ENCODE measurements at regions not wholly inside any gene's neighbourhood (a gene's known extent, or its start where the extent isn't known, plus 50 kb on each side); places are given as distances from the start of the nearest gene placed in this dataset.

DNA sequence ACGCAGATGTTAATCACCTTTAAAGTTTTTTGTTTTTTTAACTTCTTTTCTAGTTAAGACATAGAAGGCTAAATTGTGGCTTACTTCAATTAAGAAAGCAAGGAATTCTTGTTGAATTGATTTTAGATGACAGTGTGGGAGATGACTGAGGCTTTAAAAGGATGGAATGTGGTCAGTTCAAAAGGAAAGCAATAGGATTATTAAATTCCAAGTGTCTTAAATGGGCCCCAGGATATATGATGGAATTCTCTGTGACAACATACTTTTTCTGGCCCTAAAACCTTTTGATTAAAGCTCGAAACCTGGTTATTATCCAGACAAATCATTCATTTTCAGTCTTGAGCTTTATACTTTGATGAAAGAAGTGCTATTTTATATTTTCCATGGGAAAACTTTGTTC lies 179.0 kb upstream of the TMEFF2 start:
- no peak for DNase-seq

- DNase-seq: no peak
These were observed 178.5 kb upstream of the TMEFF2 start for GRCh38 chr2:192373221-192373620.

GRCh38 chr2:192369969-192370368 lies 175.2 kb upstream of the TMEFF2 start:
- no peak for DNase-seq

DNA sequence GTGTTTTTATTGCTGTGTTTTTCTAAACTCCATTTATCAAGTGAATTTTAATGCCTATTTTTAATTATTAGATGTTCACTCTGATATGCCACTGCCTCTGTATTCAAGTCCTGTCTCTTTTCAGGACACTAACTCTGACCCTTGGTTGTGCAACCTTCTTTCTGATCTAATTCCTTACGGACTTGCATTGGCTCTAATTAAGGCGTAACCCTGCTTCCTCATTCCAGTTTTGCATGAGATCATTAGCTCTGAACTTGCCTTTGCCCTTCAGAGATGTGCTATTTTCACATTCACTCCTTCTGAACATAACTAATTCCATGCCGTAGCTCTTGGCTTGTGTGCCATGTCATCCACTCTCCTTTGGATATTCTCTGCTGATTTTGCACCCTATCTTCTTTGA lies 162.5 kb upstream of the TMEFF2 start:
- DNase-seq: no peak

- no peak for DNase-seq
These were observed 159.9 kb upstream of the TMEFF2 start for GRCh38 chr2:192354512-192355244.

DNA sequence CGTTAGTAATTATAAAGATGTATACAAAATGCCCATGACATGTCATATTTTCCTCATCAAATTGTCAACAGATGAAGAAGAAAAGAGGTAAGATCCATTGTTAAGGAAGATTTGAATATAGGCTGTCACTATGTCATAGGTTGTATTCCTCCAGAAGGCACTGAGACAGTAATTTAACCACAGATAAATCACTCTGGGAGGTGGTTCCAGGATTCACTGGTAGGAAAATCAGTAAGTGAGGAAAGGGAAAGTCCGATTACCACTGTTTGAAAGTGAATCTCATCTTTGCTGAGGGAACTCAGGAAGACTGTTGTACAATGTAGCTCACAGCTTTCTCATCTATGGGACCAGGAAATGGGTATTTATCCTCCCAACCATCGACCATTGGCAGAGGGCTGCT lies 152.8 kb upstream of the TMEFF2 start:
- DNase-seq: no peak

DNA sequence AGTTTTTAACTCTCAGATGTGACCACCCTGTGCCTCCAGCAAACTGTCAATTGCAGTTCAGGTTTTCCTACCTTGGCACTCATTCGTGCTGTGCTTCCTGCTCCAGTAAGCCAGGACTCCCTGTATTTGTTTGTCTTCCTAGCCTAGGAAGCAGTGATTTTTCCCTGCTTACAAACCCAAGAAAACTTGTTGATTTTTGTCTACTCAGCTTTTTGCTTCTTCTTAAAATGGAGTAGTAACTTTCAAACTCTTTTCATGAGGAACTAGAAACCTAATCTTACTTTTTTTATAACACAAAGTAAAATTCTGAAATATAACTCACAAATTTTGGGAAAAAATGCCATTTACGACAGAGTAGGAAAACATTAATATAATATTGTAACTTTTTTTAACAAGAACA lies 150.6 kb upstream of the TMEFF2 start:
- DNase-seq: no peak

DNA sequence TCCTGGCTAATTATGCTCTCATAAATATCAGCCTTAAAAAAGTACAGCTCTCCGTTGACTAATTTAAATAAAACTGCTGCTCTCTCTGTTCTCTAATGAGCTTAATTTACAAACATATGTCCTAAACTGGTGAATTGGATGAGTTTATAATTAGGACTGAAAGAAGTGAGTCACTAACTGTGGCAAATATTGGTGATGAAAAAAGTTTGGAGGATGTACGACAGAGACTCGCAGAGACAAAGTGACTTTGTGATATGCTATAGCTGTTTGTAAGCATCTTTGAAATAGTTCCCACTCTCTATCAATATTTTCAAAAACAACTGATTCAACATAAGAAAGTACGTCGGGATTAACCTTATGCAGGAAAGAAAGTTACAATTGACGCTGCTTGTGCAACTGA lies 138.9 kb upstream of the TMEFF2 start:
- no peak for DNase-seq

DNA sequence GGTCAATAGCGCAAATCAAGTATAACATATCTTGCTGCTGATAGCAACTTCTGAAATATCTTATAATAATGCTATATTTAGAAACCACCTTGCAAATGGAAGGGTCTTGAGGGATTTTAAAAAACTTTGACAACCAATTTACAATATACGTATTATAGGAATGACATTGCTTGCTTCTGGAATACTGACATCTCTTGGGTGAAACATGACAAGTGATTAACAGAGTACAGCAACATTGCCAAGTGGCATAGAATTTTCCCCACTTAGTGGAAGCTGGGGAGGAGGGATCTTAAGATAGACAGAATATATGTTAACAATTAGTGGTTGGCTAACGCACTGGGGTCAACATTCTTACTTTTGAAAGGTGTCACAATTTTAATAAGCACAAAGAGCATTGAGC lies 133.6 kb upstream of the TMEFF2 start:
- no peak for DNase-seq

- no peak for DNase-seq
These were observed 132.8 kb upstream of the TMEFF2 start for GRCh38 chr2:192327576-192327975.

DNA sequence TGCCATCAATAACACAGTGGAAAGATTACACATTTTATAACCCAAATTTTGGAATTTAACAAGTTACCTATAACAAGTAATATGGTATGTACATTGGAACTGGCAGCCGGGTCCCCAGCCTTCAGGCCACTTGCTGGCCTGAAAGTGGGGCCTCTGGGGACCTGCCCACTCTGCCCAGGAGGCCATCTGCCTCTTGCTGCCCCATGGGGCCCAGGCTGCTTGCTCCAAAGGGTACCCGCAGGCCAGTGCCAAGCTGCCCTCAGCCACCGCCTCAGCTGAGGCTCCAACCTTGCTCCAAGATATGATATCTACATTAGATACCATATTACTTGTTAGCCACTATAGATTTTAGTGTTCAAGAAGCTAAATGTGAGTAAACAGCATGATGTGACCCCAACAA lies 120.8 kb upstream of the TMEFF2 start:
- no peak for DNase-seq

DNA sequence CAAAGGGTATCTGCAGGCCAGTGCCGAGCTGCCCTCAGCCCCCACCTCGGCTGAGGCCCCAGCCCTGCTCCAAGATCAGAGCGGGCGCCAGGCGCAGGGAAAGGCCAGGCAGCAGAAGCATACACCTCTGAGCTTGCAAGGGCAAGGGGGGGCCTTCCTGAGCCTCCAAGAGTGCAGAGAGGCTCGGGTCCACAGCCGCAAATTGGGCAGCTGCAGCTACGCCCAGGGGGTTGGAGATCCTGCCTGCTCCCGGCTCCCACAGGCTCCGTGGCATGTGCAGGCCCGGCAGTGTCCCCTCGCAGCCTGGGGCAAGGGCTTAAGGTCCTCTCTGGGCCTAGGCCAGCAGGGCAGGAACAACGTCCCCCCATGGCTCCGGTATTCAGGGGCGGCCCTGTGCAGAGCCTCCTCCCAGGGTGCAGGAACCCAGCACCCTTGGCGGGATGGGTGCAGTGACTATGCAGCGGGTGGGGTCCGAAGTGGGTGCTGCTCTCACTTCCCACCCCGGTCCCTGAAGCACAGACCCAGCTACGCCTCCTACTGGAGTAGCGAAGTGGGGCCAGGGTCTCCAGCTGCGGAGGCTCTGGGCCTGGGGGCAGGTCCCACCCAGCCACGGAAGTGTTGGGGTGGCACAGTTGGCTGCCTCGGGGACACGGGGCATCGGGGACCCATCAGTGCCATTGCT lies 120.2 kb upstream of the TMEFF2 start:
- DNase-seq: no peak

DNA sequence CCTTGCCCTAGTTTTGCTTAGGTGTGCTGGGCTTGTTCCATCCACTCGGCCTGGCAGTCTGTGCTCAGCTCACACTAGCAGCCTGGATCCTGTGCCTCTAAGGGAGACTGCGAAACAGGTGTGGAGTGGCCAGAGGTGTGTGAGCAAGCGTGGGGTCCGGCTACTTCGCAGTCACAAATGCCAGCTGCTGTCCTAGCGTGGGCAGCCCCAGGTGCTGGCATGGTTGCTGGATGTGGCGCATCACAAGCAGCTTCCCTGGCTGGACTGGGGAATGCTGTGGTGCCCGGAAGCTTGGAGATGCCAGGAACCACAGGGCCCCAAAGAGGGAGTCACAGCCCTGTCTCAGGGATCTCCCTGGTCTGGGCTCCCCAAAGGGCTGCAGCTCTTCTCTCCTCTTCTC lies 119.0 kb upstream of the TMEFF2 start:
- no peak for DNase-seq

DNA sequence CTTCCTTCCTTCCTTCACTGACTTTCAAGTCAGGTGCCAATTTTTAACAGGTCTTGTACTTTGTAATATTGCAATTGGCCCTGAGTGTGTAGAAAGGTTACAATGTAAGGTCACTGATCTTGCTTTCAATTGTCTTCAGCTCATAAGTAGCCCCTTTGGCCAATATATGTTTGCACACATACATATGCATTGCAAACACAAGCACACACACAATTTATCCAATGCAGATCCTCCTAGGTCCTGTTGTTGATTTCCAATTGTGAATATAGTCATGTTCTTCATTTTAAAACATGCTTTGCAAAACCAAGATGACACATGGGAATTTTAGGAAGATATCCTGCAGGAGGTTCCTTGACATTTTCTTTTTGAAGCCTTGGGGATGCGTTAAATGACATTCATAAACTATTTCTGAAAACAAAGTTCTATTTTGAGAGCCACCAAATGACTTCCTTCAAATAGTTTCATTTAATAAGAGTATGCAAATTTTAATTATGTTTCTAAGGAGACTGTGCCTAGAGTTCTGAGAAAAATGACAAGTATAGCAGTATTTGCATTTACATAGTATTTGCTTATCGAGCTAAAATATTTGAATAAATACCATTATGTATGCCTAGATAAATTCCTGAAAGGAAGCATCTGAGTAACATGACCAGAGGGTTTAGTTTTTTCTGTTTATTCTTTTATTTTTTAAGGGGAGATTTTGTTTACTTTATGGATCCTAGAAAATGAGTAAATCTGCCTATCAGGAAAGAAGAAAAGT lies 117.1 kb upstream of the TMEFF2 start:
- DNase-seq: no peak

DNA sequence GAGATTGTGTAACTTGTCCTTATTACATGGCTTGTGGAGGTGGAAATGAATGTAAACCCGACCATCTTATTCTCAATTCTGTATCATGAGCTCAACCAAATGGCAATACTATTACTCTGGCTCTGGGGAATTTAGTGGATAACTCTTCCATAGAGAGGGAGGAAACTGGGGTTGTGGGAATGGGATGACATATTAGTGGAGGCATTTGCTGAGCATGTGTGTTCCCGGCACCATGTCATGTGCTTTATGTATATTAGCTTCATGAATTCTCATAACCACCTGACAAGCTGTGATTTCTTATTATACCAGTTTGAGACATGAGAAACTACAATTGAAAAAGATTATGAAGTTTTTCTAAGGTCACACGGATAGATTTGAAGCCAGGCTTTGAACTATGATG lies 112.8 kb upstream of the TMEFF2 start:
- no peak for DNase-seq

GRCh38 chr2:192298664-192299063 lies 103.9 kb upstream of the TMEFF2 start:
- no peak for DNase-seq

DNA sequence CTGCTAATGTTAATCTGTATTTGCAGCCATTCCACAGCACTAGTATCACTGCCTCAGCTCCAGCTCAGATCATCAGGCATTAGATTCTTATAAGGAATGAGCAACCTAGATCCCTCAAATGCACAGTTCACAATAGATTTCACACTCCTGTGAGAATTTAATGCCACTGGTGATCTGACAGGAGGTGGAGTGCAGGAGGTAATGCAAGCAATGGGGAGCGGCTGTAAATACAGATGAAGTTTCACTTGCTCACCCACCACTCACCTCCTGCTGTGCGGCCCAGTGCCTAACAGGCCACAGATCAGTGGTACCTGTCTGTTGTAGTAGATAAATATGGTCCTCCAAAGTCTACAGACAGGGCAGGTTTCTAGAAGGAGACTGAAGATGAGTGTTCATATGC lies 97.7 kb upstream of the TMEFF2 start:
- DNase-seq: no peak

- DNase-seq: no peak
These were observed 93.6 kb upstream of the TMEFF2 start for GRCh38 chr2:192288295-192288694.

GRCh38 chr2:192286093-192286701 lies 91.5 kb upstream of the TMEFF2 start:
- peak; percentile 42 for DNase-seq

DNA sequence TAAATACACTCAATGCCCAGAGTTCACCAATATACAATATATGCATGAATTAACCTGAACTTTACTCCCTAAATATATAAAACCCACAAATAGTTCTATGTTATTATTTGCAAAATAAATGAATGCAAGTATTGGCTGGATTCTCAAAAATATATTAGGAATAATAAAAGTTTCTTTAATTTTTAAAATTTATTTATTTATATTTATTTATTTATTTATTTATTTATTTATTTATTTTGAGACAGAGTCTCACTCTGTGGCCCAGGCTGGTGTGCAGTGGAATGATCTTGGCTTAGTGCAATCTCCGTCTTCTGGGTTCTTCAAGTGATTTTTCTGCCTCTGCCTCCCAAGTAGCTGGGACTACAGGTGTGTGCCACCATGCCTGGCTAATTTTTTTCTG lies 88.7 kb upstream of the TMEFF2 start:
- no peak for DNase-seq

DNA sequence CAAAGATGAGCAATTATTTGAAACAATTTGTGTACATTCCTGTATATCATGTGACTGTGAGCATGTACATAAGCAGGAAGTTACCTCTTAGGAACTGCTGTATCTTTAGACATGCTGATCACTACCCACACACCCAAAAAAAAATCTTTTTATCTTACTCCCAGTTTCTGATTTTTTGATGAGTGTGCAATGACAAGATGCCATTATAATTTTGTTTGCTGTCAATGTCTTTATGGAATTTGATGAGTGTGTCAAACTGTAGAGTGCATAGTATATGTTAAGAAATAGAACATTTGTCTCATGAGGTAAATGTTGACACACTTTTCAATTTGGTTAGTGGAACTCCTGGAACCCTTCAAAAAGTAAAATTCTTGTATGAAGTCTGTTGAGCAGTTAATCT lies 84.0 kb upstream of the TMEFF2 start:
- no peak for DNase-seq

DNA sequence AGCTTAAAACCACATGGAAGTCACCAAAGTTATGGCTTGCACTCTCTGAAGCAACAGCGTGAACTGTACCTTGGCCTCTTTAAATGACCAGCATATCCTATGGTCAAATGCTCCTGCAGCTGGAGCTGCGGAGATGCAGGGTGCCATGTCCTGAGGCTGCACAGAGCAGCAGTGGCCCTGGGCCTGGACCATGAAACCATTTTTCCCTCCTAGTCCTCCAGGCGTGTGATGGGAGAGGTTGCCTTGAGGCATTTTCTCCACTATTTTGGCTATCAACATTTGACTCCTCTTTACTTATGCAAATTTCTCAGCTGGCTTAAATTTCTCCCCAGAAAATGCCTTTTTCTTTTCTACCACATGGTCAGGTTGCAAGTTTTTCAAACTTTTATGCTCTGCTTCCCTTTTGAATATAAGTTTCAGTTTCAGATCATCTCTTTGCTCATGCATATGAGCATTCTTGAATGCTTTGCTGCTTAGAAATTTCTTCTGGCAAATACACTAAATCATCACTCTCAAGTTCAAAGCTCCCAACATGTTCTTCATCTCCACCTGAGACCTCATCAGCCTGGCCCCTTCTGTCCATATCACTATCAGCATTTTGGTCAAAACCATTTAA lies 82.9 kb upstream of the TMEFF2 start:
- DNase-seq: no peak

- DNase-seq: no peak
These were observed 80.9 kb upstream of the TMEFF2 start for GRCh38 chr2:192275632-192276031.

Data from amniotic stem cell (primary cell).